Fibroblast of lung (primary cell): ENCODE measurements at regions not wholly inside any gene's neighbourhood (a gene's known extent, or its start where the extent isn't known, plus 50 kb on each side); places are given as distances from the start of the nearest gene placed in this dataset.

Experiments
- DNase-seq, 2 donors: peaks; one replicate each; pipeline versions ENCODE4 v3.0.0 to v3.0.0-alpha.2; 2010; ENCODE audit warnings: low read depth in 2 of 2
- H2AFZ ChIP-seq: 2 replicates; pipeline ENCODE4 v1.5.1; 2012; ENCODE audit warnings: low read length, control low read depth, inconsistent platforms
- H3K27ac ChIP-seq: 2 replicates; pipeline ENCODE4 v1.5.1; 2011; ENCODE audit warnings: low read length, control low read depth; ENCODE audit not compliant: insufficient read depth
- H3K27me3 ChIP-seq: 2 replicates; pipeline ENCODE4 v1.5.1; 2011; ENCODE audit warnings: mild to moderate bottlenecking, low read length; ENCODE audit not compliant: control insufficient read depth, insufficient read depth
- H3K36me3 ChIP-seq: 2 replicates; pipeline ENCODE4 v1.5.1; 2011; ENCODE audit warnings: low read length; ENCODE audit not compliant: control insufficient read depth, insufficient read depth
- H3K4me1 ChIP-seq: 2 replicates; pipeline ENCODE4 v1.5.1; 2011; ENCODE audit warnings: low read length; ENCODE audit not compliant: control insufficient read depth, insufficient read depth; ENCODE audit errors: extremely low read depth
- H3K4me2 ChIP-seq: 2 replicates; pipeline ENCODE4 v1.5.1; 2011; ENCODE audit warnings: low read length, control low read depth; ENCODE audit not compliant: insufficient read depth; ENCODE audit errors: extremely low read depth
- H3K4me3 ChIP-seq, 4 experiments: fragments of 200-600 bp in 1 of 4; sonication (generic) in 1 of 4; replicated peaks in 1 of 4; 2 replicates each; pipeline ENCODE4 v1.5.1; 2011 to 2016; ENCODE audit warnings: low read length in 4 of 4, low read depth in 3 of 4, mild to moderate bottlenecking in 3 of 4, control low read depth in 2 of 4, inconsistent platforms in 1 of 4, mixed read lengths in 1 of 4; ENCODE audit not compliant: insufficient read depth in 1 of 4; ENCODE audit errors: control extremely low read depth in 1 of 4
- H3K79me2 ChIP-seq: 2 replicates; pipeline ENCODE4 v1.5.1; 2012; ENCODE audit warnings: mild to moderate bottlenecking, low read length, inconsistent platforms; ENCODE audit not compliant: control insufficient read depth, insufficient read depth
- H3K9ac ChIP-seq: 2 replicates; pipeline ENCODE4 v1.5.1; 2011; ENCODE audit warnings: mild to moderate bottlenecking, low read length, control low read depth; ENCODE audit not compliant: insufficient read depth
- H3K9me3 ChIP-seq: 2 replicates; pipeline ENCODE4 v1.5.1; 2012; ENCODE audit warnings: low read depth, low read length; ENCODE audit not compliant: control insufficient read depth, insufficient read depth
- H4K20me1 ChIP-seq: 2 replicates; pipeline ENCODE4 v1.5.1; 2011; ENCODE audit warnings: low read length; ENCODE audit not compliant: control insufficient read depth, insufficient read depth; ENCODE audit errors: extremely low read depth
- CTCF ChIP-seq, 2 donors: IDR thresholded peaks in 1 of 2; conservative IDR thresholded peaks in 1 of 2; 1 replicate in 1 of 2; 2 replicates in 1 of 2; pipeline ENCODE4 v1.5.1; 2011 to 2012; ENCODE audit warnings: low read length in 2 of 2, control low read depth in 1 of 2, inconsistent platforms in 1 of 2, low read depth in 1 of 2, mild to moderate bottlenecking in 1 of 2
- EZH2 ChIP-seq: IDR thresholded peaks from 2 replicates; pipeline ENCODE4 v1.5.1; 2012; ENCODE audit warnings: low read length, control low read depth, mild to moderate bottlenecking; ENCODE audit errors: missing control alignments

- Histone ChIP-seq H3K27me3 (no peaks in the 10 kb centered on the region), H4K20me1 (no peaks in the 10 kb centered on the region), H3K9ac (no peak overlapping the region), H3K36me3 (no peaks in the 10 kb centered on the region), H3K27ac (no peak overlapping the region), H3K4me2 (no peak overlapping the region), H3K9me3 (no peaks in the 10 kb centered on the region), H2AFZ (no peak overlapping the region), H3K4me1 (no peaks in the 10 kb centered on the region), H3K79me2 (no peaks in the 10 kb centered on the region), H3K4me3 (no peak overlapping the region)
- no peak for TF ChIP-seq EZH2
- no peak for TF ChIP-seq CTCF (conservative IDR thresholded peaks at IDR 0.05 in 1 of 2, IDR thresholded peaks at IDR 0.05 in 1 of 2; ENCODE audit: low read depth in 1 of 2, low read length in 2 of 2)
- no peak for DNase-seq
Observed at GRCh38 chr6:137371634-137372016, 122.6 kb downstream of the OLIG3 start.

- H3K36me3 ChIP-seq, result no peaks in the 10 kb centered on the region
- no peaks in the 10 kb centered on the region for H3K9me3 ChIP-seq
- H3K79me2 ChIP-seq, result no peaks in the 10 kb centered on the region
- no peaks in the 10 kb centered on the region for H3K27me3 ChIP-seq
- H3K4me1 ChIP-seq, result no peaks in the 10 kb centered on the region
- H3K4me3 ChIP-seq, result no peak overlapping the region
- H3K9ac ChIP-seq, result no peak overlapping the region
- H3K27ac ChIP-seq, result no peak overlapping the region
- TF ChIP-seq EZH2 (no peak), CTCF (conservative IDR thresholded peaks at IDR 0.05 in 1 of 2, IDR thresholded peaks at IDR 0.05 in 1 of 2; ENCODE audit: low read depth in 1 of 2, low read length in 2 of 2) (peak in 1 of 2 donors; percentile 18)
- no peak overlapping the region for H3K4me2 ChIP-seq
- H4K20me1 ChIP-seq, result no peaks in the 10 kb centered on the region
- peak in 1 of 2 donors; percentile 14 for DNase-seq
- H2AFZ ChIP-seq, result no peak overlapping the region
Observed at GRCh38 chr6:137370871-137371633, 123.1 kb downstream of the OLIG3 start.

GRCh38 chr6:137369136-137369535 is 125.1 kb downstream of the OLIG3 start:
- Histone ChIP-seq H4K20me1 (no peaks in the 10 kb centered on the region), H3K9me3 (no peaks in the 10 kb centered on the region), H3K36me3 (no peaks in the 10 kb centered on the region), H3K27me3 (no peaks in the 10 kb centered on the region), H2AFZ (no peak overlapping the region), H3K9ac (no peak overlapping the region), H3K27ac (no peak overlapping the region), H3K4me1 (no peaks in the 10 kb centered on the region), H3K4me2 (no peak overlapping the region), H3K4me3 (no peak overlapping the region), H3K79me2 (no peaks in the 10 kb centered on the region)
- no peak for TF ChIP-seq EZH2
- DNase-seq, result no peak
